HepG2 (cell line): ENCODE measurements at regions not wholly inside any gene's neighbourhood (a gene's known extent, or its start where the extent isn't known, plus 50 kb on each side); places are given as distances from the start of the nearest gene placed in this dataset.

ENCODE experiments used
- ATAC-seq: fragments of 200-7000 bp; cut with Tn5 transposase; 3 replicates; pipeline ENCODE4 v1.9.1; 2020; ENCODE audit warnings: mild to moderate bottlenecking, moderate library complexity
- BruUV-seq: library from RNA; stranded (reverse); fragments of 400-500 nt; replicated peaks from 2 replicates; lab custom pipeline; 2021; lab: Mats Ljungman, UMichigan
- CTCF ChIA-PET: fragments of 300-600 bp; formaldehyde crosslinking; extraction: SDS; loops from one replicate; lab custom pipeline; 2021; ENCODE audit warnings: low total read pairs, inconsistent platforms, low intra/inter-chr PET ratio; lab: Yijun Ruan, JAX
- POLR2A ChIA-PET: fragments of 350-600 bp; sonication (Branson Sonifier 250); formaldehyde crosslinking; loops from one replicate; lab custom pipeline; 2020; ENCODE audit warnings: antibody characterized with exemption, inconsistent platforms; lab: Yijun Ruan, JAX
- DNase-seq: peaks from one replicate; pipeline ENCODE4 v3.0.0-alpha.2; 2015; ENCODE audit warnings: low spot score
- FAIRE-seq: peaks from 3 replicates; lab custom pipeline; 2011; peaks lifted over from hg19 to GRCh38; lab: Jason Lieb, UNC
- H2AFZ ChIP-seq: one replicate; pipeline ENCODE4 v1.6.1; 2011; ENCODE audit warnings: low read length, inconsistent platforms
- H3K27ac ChIP-seq: fragments of 300-600 bp; 3 replicates; pipeline ENCODE4 v1.8.0; 2011; ENCODE audit warnings: mixed run types, mild to moderate bottlenecking, mixed read lengths, low read length, inconsistent platforms; ENCODE audit not compliant: insufficient read depth; ENCODE audit errors: extremely low read length
- H3K27me3 ChIP-seq, 2 experiments: fragments of 200-600 bp in 1 of 2; 2 replicates in 1 of 2; 3 replicates in 1 of 2; pipeline versions ENCODE4 v1.6.0 to v1.8.0; 2011; ENCODE audit warnings: low read length in 2 of 2, mild to moderate bottlenecking in 2 of 2, moderate library complexity in 2 of 2, inconsistent platforms in 1 of 2; ENCODE audit not compliant: insufficient read depth in 2 of 2, control insufficient read depth in 1 of 2
- H3K36me3 ChIP-seq, 2 experiments: fragments of 200-600 bp in 1 of 2; replicated peaks in 1 of 2; 2 replicates in 1 of 2; 3 replicates in 1 of 2; pipeline versions ENCODE4 v1.5.1 to v1.8.0; 2011; ENCODE audit warnings: low read length in 2 of 2, inconsistent platforms in 1 of 2; ENCODE audit not compliant: insufficient read depth in 2 of 2, control insufficient read depth in 1 of 2
- H3K4me1 ChIP-seq: 2 replicates; pipeline ENCODE4 v1.5.1; 2012; ENCODE audit warnings: low read length, inconsistent platforms; ENCODE audit not compliant: insufficient read depth
- H3K4me2 ChIP-seq: 2 replicates; pipeline ENCODE4 v1.6.0; 2011; ENCODE audit warnings: low read depth, low read length, inconsistent platforms
- H3K4me3 ChIP-seq, 3 experiments: fragments of 200-600 bp in 1 of 3; sonication (generic), shearing (Covaris generic) in 1 of 3; replicated peaks in 1 of 3; 2 replicates each; pipeline ENCODE4 v1.5.1; 2011 to 2016; ENCODE audit warnings: low read length in 3 of 3, inconsistent platforms in 2 of 3, low read depth in 2 of 3, mild to moderate bottlenecking in 2 of 3, control low read depth in 1 of 3, mixed read lengths in 1 of 3; ENCODE audit not compliant: insufficient read depth in 1 of 3
- H3K79me2 ChIP-seq: one replicate; pipeline ENCODE4 v1.6.1; 2011; ENCODE audit warnings: low read length, inconsistent platforms; ENCODE audit not compliant: insufficient read depth
- H3K9ac ChIP-seq: 2 replicates; pipeline ENCODE4 v1.6.0; 2011; ENCODE audit warnings: mild to moderate bottlenecking, low read depth, low read length, inconsistent platforms; ENCODE audit not compliant: insufficient read depth
- H3K9me3 ChIP-seq: 2 replicates; pipeline ENCODE4 v1.5.1; 2012; ENCODE audit warnings: mild to moderate bottlenecking, low read length
- H4K20me1 ChIP-seq: 2 replicates; pipeline ENCODE4 v1.6.0; 2011; ENCODE audit warnings: inconsistent platforms, mild to moderate bottlenecking, low read length, moderate library complexity; ENCODE audit not compliant: insufficient read depth
- AHR ChIP-seq: IDR thresholded peaks from 2 replicates; pipeline ENCODE4 v1.6.1; 2018; ENCODE audit warnings: missing genetic modification reagents, missing compliant biosample characterization
- HMGA1 ChIP-seq: sonication (generic); formaldehyde crosslinking; conservative IDR thresholded peaks from 2 replicates; pipeline ENCODE4 v1.4.0; 2020; ENCODE audit warnings: missing genetic modification reagents
- KLF11 ChIP-seq: IDR thresholded peaks from 2 replicates; pipeline ENCODE4 v1.6.1; 2016; ENCODE audit warnings: missing compliant biosample characterization
- KMT2B ChIP-seq: IDR thresholded peaks from 2 replicates; pipeline ENCODE4 v1.6.1; 2016; ENCODE audit warnings: missing genetic modification reagents, missing compliant biosample characterization
- MED13 ChIP-seq: sonication (generic); formaldehyde crosslinking; IDR thresholded peaks from 2 replicates; pipeline ENCODE4 v1.5.0; 2020; ENCODE audit warnings: missing genetic modification reagents
- NR3C1 ChIP-seq: sonication (generic); formaldehyde crosslinking; IDR thresholded peaks from 2 replicates; pipeline ENCODE4 v1.4.0; 2020; ENCODE audit warnings: missing genetic modification reagents
- RBM22 ChIP-seq: fragments of 200-400 bp; formaldehyde crosslinking; optimal IDR thresholded peaks from 2 replicates; pipeline ENCODE3; 2017; ENCODE audit warnings: mild to moderate bottlenecking, low read length, moderate library complexity
- TAF15 ChIP-seq: fragments of 200-400 bp; formaldehyde crosslinking; IDR thresholded peaks from one replicate; pipeline ENCODE4 v1.6.1; 2018; ENCODE audit warnings: mild to moderate bottlenecking, low read depth, low read length; ENCODE audit not compliant: poor library complexity, severe bottlenecking
- TRIM24 ChIP-seq: sonication (generic); formaldehyde crosslinking; IDR thresholded peaks from 2 replicates; pipeline ENCODE4 v1.8.0; 2022; ENCODE audit warnings: mild to moderate bottlenecking, missing genetic modification reagents
- ZNF44 ChIP-seq: sonication (generic); formaldehyde crosslinking; IDR thresholded peaks from 2 replicates; pipeline ENCODE4 v1.5.1; 2020; ENCODE audit warnings: mild to moderate bottlenecking, missing genetic modification reagents
- ZNF737 ChIP-seq: sonication (generic); formaldehyde crosslinking; IDR thresholded peaks from 2 replicates; pipeline ENCODE4 v1.5.0; 2020; ENCODE audit warnings: missing genetic modification reagents, mild to moderate bottlenecking, borderline replicate concordance
- ZSCAN12 ChIP-seq: sonication (generic); formaldehyde crosslinking; IDR thresholded peaks from 2 replicates; pipeline ENCODE4 v1.9.0; 2021; ENCODE audit warnings: mild to moderate bottlenecking, missing genetic modification reagents
- WGBS: methylation state at CpG from one replicate; pipeline ENCODE4 v1.1.6; 2017; ENCODE audit warnings: low lambda C conversion rate; 5-methylcytosine and 5-hydroxymethylcytosine counted together
- in situ Hi-C: cut with HindIII; loops from 2 replicates; pipeline ENCODE4 v1.10.0; 2017; ENCODE audit warnings: low pct_unique_long_range_greater_than_20kb; ENCODE audit not compliant: extremely low pct_ligation_motif_present
- intact Hi-C: fragments of 100-400 bp; cut with micrococcal nuclease; formaldehyde crosslinking; loops from one replicate; pipeline ENCODE4 v1.10.0; 2022; ENCODE audit not compliant: unreplicated experiment
- TF ChIP-seq, protein P1 (sequence below): sonication (generic); formaldehyde crosslinking; IDR thresholded peaks from 2 replicates; pipeline ENCODE4 v1.8.1; 2023; ENCODE audit warnings: missing genetic modification reagents, mild to moderate bottlenecking, borderline replicate concordance

DNA sequence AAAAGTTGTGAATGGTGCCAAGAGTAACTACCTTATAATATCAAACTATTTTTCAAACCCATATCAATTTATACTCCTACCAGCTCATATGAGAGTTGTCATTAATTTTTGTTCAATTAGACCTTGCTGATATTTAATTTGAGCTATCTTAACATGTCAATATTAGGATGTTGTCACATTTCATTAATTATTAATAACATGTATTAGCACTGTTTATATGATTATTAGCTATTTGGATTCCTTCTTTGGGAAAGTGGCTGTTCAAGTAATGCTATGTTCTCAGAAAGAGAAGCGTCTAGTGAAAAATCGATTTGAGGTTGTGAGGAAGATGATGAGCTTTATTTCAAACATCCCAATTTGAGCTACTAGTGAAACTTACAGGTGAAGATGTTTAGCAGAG lies 620.2 kb downstream of the KCNJ3 start:
- no peak for FAIRE-seq
- TF ChIP-seq, protein P1, sequence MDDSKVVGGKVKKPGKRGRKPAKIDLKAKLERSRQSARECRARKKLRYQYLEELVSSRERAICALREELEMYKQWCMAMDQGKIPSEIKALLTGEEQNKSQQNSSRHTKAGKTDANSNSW (CRISPR knock-in tag) = no peak
- TF ChIP-seq ZSCAN12 (CRISPR knock-in tag) (no peak), TAF15 (no peak), HMGA1 (CRISPR knock-in tag) (no peak), RBM22 (no peak), KMT2B (no peak), AHR (no peak), ZNF44 (no peak), MED13 (CRISPR knock-in tag) (no peak), NR3C1 (CRISPR knock-in tag) (no peak), KLF11 (CRISPR knock-in tag) (no peak), TRIM24 (no peak), ZNF737 (CRISPR knock-in tag) (no peak)
- no peak overlapping the region for H3K4me2 ChIP-seq
- ATAC-seq = no peak
- BruUV-seq = no TSS peak
- in situ Hi-C loops (no loop called here), intact Hi-C loops (no loop called here)
- no peak overlapping the region for H2AFZ ChIP-seq
- no peaks in the 10 kb centered on the region for H3K79me2 ChIP-seq
- DNase-seq = no peak
- no peaks in the 10 kb centered on the region for H3K36me3 ChIP-seq
- POLR2A ChIA-PET = no interaction called here
- no peak overlapping the region for H3K27ac ChIP-seq
- no peak overlapping the region for H3K4me3 ChIP-seq
- H3K4me1 ChIP-seq = no peaks in the 10 kb centered on the region
- H3K9ac ChIP-seq = no peak overlapping the region
- H3K9me3 ChIP-seq = no peaks in the 10 kb centered on the region
- no peaks in the 10 kb centered on the region for H4K20me1 ChIP-seq
- CTCF ChIA-PET = no interaction called here
- no peaks in the 10 kb centered on the region for H3K27me3 ChIP-seq
- 25% methylated on average over 2 of the region's 2 CpGs for WGBS
